Uterus (tissue), 2 donors: ENCODE measurements at regions not wholly inside any gene's neighbourhood (a gene's known extent, or its start where the extent isn't known, plus 50 kb on each side); places are given as distances from the start of the nearest gene placed in this dataset.

Experiments
- CTCF ChIP-seq, 4 experiments: fragments of 200-600 bp in 2 of 4; fragments of 450-650 bp in 2 of 4; sonication (generic) in 2 of 4; IDR thresholded peaks; one replicate each; pipeline ENCODE4 v1.5.1; 2016 to 2019; ENCODE audit warnings: antibody characterized with exemption in 4 of 4, mild to moderate bottlenecking in 2 of 4, moderate library complexity in 1 of 4
- POLR2A ChIP-seq, 2 donors: fragments of 450-650 bp; IDR thresholded peaks; one replicate each; pipeline ENCODE4 v1.6.1; 2016; ENCODE audit warnings: antibody characterized with exemption in 2 of 2, mild to moderate bottlenecking in 1 of 2, moderate library complexity in 1 of 2

GRCh38 chr1:114324662-114324965 lies 170.9 kb upstream of the SYT6 start:
- no peak for TF ChIP-seq CTCF (IDR thresholded peaks at IDR 0.05)
- TF ChIP-seq POLR2A (IDR thresholded peaks at IDR 0.05), result no peak
